Calu3 (cell line): ENCODE measurements at regions not wholly inside any gene's neighbourhood (a gene's known extent, or its start where the extent isn't known, plus 50 kb on each side); places are given as distances from the start of the nearest gene placed in this dataset.

ENCODE experiments used
- BruUV-seq: library from RNA; stranded (reverse); fragments of 400-500 nt; replicated peaks from 2 replicates; lab custom pipeline; 2021; lab: Mats Ljungman, UMichigan
- CTCF ChIA-PET: fragments of 300-600 bp; sonication (Branson Sonifier 250); formaldehyde crosslinking; loops from one replicate; lab custom pipeline; 2022; ENCODE audit warnings: antibody characterized with exemption; lab: Charles Lee
- DNase-seq: peaks from one replicate; pipeline ENCODE4 v3.0.0; 2022
- H3K27ac Mint-ChIP-seq: one replicate; pipeline ENCODE4 v1.8.0; 2022; ENCODE audit warnings: mixed read lengths; ENCODE audit not compliant: unreplicated experiment
- H3K27me3 Mint-ChIP-seq: one replicate; pipeline ENCODE4 v1.8.0; 2022; ENCODE audit warnings: mixed read lengths; ENCODE audit not compliant: unreplicated experiment
- H3K36me3 Mint-ChIP-seq: one replicate; pipeline ENCODE4 v1.8.0; 2022; ENCODE audit warnings: mild to moderate bottlenecking, moderate library complexity, mixed read lengths; ENCODE audit not compliant: insufficient read depth, unreplicated experiment
- H3K4me1 Mint-ChIP-seq: one replicate; pipeline ENCODE4 v1.8.0; 2022; ENCODE audit warnings: mild to moderate bottlenecking, low read depth, mixed read lengths; ENCODE audit not compliant: unreplicated experiment
- H3K4me3 Mint-ChIP-seq: one replicate; pipeline ENCODE4 v1.8.0; 2022; ENCODE audit warnings: mild to moderate bottlenecking, low read depth, moderate library complexity, mixed read lengths; ENCODE audit not compliant: unreplicated experiment
- H3K9me3 Mint-ChIP-seq: one replicate; pipeline ENCODE4 v1.8.0; 2022; ENCODE audit warnings: low read depth, mixed read lengths; ENCODE audit not compliant: unreplicated experiment
- CTCF ChIP-seq: fragments of 200-600 bp; IDR thresholded peaks from one replicate; pipeline ENCODE4 v1.8.0; 2022; ENCODE audit warnings: antibody characterized with exemption; ENCODE audit not compliant: unreplicated experiment
- intact Hi-C: fragments of 100-400 bp; cut with micrococcal nuclease; formaldehyde crosslinking; loops from one replicate; pipeline ENCODE4 v1.10.0; 2022; ENCODE audit not compliant: unreplicated experiment

GRCh38 chr7:10655031-10655430 lies 318.6 kb upstream of the PHF14 start:
- CTCF ChIA-PET = no interaction called here
- Mint-ChIP-seq H3K27ac (no peak overlapping the region), H3K4me1 (no peaks in the 10 kb centered on the region), H3K4me3 (no peak overlapping the region), H3K9me3 (no peaks in the 10 kb centered on the region), H3K36me3 (no peaks in the 10 kb centered on the region), H3K27me3 (no peaks in the 10 kb centered on the region)
- TF ChIP-seq CTCF = no peak
- intact Hi-C loops = no loop called here
- no TSS peak for BruUV-seq
- no peak for DNase-seq

GRCh38 chr7:10657201-10657600 lies 316.5 kb upstream of the PHF14 start:
- H3K27ac Mint-ChIP-seq = no peak overlapping the region
- CTCF ChIA-PET = no interaction called here
- no peaks in the 10 kb centered on the region for H3K27me3 Mint-ChIP-seq
- no peaks in the 10 kb centered on the region for H3K9me3 Mint-ChIP-seq
- H3K36me3 Mint-ChIP-seq = no peaks in the 10 kb centered on the region
- no peaks in the 10 kb centered on the region for H3K4me1 Mint-ChIP-seq
- no peak for DNase-seq
- no peak for TF ChIP-seq CTCF
- H3K4me3 Mint-ChIP-seq = no peak overlapping the region
- intact Hi-C loops = no loop called here
- no TSS peak for BruUV-seq

- H3K27me3 Mint-ChIP-seq = no peaks in the 10 kb centered on the region
- no peaks in the 10 kb centered on the region for H3K9me3 Mint-ChIP-seq
These were observed 315.8 kb upstream of the PHF14 start for GRCh38 chr7:10657837-10658236.

GRCh38 chr7:10662491-10662890 lies 311.2 kb upstream of the PHF14 start:
- H3K4me1 Mint-ChIP-seq = no peaks in the 10 kb centered on the region
- CTCF ChIA-PET = interaction anchor here (1.1 kb wide), 1 partner anchor 11 kb away, joined by 3 read pairs; no protein-coding TSS in a partner anchor
- BruUV-seq = no TSS peak
- intact Hi-C loops = no loop called here
- H3K9me3 Mint-ChIP-seq = no peaks in the 10 kb centered on the region
- H3K27me3 Mint-ChIP-seq = no peaks in the 10 kb centered on the region
- H3K4me3 Mint-ChIP-seq = no peak overlapping the region
- TF ChIP-seq CTCF = no peak
- H3K27ac Mint-ChIP-seq = no peak overlapping the region
- no peak for DNase-seq
- no peaks in the 10 kb centered on the region for H3K36me3 Mint-ChIP-seq

More at GRCh38 chr7:10657837-10658236, 315.8 kb upstream of the PHF14 start:
- Mint-ChIP-seq H3K4me1 (no peaks in the 10 kb centered on the region), H3K36me3 (no peaks in the 10 kb centered on the region), H3K27ac (no peak overlapping the region), H3K4me3 (no peak overlapping the region)
- no peak for TF ChIP-seq CTCF
- DNase-seq = no peak
- no TSS peak for BruUV-seq
- intact Hi-C loops = no loop called here
- CTCF ChIA-PET = no interaction called here
